NCI-H69 (cell line): ENCODE measurements at regions not wholly inside any gene's neighbourhood (a gene's known extent, or its start where the extent isn't known, plus 50 kb on each side); places are given as distances from the start of the nearest gene placed in this dataset.

Experiments
- DNase-seq: peaks from one replicate; lab custom pipeline; 2025; lab: John Stamatoyannopoulos, UW

DNA sequence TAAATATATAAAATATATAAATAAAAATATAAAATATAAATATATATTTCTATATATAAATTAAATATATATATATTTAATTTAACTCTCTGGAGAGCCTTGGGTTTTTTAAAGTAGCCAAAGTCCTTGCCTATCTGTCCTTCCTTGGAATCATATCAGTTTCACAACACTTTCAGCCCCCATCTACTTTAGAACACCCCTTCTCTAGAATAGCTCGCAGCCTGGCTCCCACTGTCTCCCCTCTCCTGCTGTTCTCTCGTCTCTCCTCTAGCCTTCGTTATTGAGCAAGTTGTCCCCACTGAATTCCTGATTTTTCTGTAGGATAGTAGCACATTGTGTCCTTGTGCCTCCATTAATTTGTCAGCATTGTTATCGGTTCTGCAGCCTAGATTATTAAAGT, 677.0 kb downstream of the RNF144A start:
- DNase-seq: peak; percentile 14

- peak; percentile 25 for DNase-seq
These were observed 678.0 kb downstream of the RNF144A start for GRCh38 chr2:7595206-7595605.

DNA sequence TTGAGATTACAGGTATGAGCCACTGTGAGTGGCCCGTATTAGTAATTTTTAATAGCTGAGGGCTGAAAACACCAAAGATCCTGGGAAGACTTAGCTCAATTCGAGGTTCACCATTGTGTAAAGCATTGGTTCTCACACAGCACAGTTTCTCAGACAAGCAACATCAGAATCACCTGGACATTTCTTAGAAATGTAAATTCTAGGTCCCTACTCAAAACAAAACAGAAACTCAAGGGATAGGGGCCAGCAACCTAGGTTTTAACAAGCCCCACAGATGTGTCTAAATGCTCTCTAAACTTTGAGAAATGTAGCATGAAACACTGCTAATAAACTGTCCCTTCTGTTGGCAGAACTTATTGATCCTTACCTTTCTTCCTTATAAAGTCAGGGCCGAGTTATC, 681.2 kb downstream of the RNF144A start:
- DNase-seq: no peak

- DNase-seq: no peak
These were observed 682.4 kb downstream of the RNF144A start for GRCh38 chr2:7599462-7600258.

- peak; percentile 3 for DNase-seq
These were observed 684.8 kb downstream of the RNF144A start for GRCh38 chr2:7601990-7602389.

DNA sequence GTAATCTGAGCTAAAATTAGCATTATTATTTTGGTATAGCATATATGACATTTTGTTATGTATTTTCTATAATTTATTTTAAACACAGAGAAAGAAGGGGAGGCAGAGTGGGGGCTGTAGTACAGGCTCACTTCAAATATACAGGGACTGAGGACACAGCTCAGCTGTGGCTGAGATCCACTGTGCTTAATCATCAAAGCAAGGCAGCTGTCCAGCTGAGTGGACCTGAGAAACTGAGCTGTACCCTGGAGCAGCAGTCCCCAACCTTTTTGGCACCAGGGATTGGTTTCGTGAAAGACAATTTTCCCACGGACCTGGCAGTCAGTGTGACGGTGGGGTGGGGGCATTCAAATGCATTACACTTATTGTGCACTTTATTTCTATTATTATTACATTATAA, 687.2 kb downstream of the RNF144A start:
- no peak for DNase-seq

DNA sequence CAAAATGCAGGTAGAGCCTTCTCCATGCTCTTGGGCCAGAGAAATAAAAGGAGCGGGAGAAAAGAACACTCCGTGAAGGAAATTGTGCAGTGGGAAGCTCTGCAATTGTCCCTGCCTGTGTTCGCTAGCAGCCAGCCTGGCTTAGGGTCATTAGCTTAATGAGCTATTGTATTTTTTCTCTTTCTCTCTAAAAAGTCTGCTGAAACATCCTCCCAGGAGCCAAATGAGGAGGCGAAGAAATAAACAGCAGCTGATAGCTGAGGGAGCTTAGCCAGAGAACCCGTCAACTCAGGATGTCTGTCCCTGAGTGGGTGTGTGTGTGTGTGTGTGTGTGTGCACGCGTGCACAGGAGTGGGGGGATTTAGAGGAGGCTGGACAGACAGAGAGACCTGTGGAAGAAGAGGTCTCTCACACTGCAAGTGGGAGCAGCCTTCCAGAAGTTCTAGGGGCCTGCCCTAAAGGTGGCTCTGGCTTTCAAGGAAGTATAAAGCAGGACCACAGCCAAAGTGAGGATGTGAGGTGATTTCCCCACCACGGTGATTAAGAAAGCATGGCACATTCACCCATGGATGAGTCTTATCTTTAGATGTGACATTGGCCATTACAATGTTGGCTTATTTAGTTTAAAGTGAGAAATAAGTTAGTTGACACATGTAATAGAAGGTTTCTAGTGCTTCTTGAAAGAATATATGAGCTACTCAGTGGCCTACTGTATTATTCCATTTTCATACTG, 690.4 kb downstream of the RNF144A start:
- no peak for DNase-seq

- DNase-seq: no peak
These were observed 692.3 kb downstream of the RNF144A start for GRCh38 chr2:7609556-7609955.

- peak; percentile 15 for DNase-seq
These were observed 692.8 kb downstream of the RNF144A start for GRCh38 chr2:7609974-7610373.

- DNase-seq: no peak
These were observed 694.5 kb downstream of the RNF144A start for GRCh38 chr2:7611750-7612149.

GRCh38 chr2:7612969-7613368, 695.8 kb downstream of the RNF144A start:
- DNase-seq: no peak

DNA sequence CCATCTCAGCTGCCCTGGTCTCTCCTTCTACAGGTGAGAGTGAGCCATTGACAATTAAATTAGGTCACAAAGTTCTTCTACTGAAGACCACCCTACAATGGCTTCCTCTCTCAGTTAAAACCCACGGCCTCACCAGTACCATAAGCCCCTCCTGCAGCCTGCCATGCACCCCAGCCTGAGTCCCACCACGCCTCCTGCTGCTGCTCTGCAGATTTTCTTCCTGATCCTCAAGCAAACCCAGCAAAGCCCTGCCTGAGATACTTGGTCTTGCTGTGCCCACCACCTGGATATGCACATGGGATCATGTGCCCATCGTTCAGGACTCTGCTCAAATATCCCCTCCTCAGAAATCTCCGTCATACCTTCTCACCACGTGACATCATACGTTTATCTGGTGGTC, 696.6 kb downstream of the RNF144A start:
- DNase-seq: no peak

DNA sequence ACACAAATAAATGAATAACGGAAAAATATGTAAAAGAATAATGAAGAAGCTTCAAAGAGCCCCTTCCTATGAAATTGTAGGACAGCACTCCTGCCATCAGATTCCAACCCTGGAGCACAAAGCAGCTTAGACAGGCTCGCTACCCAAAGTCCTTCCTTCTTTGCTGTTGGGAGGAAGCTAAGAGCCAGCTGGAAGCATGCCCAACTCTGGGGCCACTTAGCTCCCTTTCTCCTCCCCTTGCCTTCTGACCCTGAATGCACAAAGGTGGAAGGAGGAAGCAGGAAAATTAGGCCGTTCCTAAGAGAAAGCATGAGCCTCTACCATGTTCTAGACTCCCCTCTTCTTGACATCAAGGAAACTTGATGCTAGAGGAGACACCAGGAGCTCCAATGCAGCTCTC, 700.8 kb downstream of the RNF144A start:
- DNase-seq: peak; percentile 24

DNA sequence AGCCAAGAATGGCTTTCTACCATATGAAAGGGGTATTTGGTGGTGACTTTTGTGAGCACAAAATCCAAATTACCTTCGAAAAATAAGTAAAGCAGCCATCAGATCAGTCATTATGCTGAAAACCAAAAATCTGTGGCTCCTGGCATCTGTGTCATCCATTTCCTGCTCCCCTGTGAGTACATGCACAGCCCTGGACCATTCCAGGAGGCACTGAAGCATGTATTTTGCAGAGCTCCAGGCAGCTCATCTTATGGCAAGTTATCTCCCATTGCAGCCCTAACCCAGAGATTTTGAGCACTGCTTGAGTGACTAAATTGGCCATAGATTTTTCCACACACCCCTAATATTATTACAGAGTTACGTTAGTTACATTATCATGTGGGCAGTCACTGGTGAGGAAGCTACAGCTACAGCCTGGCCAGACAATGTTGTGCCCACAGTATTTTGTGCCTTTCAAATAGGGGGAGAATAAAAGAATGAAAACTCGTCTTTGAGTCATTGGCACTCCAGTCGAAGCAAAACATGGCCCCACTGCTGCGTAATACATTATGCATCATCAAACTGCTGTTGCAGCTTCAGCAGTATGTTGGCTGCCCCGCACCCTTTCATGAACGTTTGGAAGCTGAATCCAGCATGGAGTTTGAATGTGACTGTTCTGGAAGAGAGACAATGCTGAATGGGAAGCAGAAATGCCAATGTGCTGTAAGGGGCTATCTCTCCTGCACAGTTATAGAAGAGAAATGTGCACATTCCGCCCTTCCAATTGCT, 702.2 kb downstream of the RNF144A start:
- no peak for DNase-seq

- DNase-seq: no peak
These were observed 703.0 kb downstream of the RNF144A start for GRCh38 chr2:7620255-7620654.

GRCh38 chr2:7621018-7621814, 704.0 kb downstream of the RNF144A start:
- no peak for DNase-seq

DNA sequence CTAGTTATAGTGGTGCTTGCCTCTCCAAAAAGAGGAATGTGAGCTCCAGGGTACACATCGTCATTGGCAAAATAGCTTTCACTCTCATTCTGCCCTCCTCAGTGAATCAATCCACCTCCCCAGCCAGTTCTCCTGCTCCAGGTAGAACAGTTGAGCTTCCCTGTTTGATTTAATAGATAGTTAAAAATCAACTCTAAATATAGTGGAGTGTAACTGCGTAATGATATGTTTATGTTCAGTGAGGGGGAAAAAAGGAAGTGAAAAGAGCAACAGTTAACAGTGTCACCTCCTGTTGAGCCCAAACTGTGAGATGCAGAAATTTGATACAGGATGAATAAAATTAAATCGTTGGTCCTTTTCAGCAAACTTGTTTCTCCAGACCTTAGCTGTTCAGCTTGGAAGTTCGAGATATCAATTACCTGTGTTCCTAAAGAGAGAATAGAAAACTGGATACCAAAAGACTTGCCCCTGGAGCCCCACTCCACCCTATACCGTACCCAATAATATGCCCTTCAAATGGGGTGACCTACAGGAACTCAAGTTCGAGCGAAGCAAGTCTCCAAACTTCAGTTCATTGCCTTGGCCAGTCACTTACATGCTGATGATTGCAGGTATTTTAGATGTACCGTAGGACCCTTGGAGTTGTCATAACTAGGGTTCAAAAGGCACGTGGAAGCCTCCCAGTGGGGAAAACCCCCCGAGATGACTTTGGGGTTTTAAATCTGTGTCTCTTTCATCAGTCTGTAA, 708.4 kb downstream of the RNF144A start:
- peak; percentile 88 for DNase-seq

DNA sequence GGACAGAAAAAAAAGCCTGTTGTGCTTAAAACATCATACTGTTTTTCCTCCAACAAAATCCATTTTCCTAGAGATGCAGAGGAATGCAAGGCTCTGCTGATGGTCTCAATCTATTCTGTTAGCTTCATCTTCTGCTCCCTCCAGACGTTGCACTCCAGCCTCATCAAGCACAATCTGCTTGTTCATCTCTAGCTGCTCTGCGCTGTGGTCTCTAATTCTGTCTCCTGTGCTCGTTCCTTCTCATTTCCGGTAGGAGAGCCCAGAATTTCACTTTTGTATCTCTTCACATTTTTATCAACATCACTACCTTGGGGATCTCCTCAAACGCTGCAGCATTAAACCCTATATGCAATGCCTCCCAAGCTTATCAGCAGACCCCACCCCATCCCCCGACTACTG, 708.9 kb downstream of the RNF144A start:
- no peak for DNase-seq

DNA sequence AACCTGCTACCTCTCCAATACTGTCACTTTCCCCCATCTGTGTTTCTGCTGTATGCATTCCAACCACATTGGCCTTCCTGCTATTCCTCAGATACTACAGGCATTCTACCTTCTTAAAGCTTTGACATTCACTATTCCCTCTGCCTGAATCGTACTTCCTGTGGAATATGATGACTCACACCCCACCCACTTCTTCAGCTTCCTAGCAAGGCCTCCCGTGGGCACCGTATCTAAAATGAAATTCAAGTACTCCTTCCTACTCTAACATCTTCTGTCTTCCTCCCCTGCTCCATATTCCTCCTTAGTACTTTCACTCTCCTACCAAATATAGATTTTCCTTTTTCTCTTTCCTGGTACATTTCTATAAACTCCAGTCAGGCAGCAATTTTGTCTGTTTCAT, 710.4 kb downstream of the RNF144A start:
- no peak for DNase-seq

DNA sequence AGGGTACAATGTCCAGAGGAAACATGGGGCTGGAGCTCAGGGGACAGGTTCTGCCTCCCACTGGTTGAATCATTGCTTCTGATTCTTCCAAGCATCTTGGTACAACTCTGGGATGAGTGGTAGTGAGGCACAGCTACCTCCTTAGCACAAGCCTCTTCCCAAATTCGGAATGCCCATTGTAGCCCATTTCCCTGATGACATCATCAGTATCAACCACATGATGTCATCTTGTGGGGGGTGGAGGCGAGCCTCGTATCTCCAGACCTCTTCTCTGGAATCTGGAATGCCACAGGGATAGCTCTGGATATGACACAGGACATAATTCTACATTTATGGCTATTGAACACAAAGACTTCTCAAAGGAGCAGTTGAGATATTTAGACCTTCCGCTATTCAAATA, 715.2 kb downstream of the RNF144A start:
- no peak for DNase-seq

GRCh38 chr2:7633566-7634153, 716.4 kb downstream of the RNF144A start:
- peak; percentile 93 for DNase-seq
